ENCODE measurements at regions not wholly inside any gene's neighbourhood (a gene's known extent, or its start where the extent isn't known, plus 50 kb on each side); places are given as distances from the start of the nearest gene placed in this dataset.

DNA sequence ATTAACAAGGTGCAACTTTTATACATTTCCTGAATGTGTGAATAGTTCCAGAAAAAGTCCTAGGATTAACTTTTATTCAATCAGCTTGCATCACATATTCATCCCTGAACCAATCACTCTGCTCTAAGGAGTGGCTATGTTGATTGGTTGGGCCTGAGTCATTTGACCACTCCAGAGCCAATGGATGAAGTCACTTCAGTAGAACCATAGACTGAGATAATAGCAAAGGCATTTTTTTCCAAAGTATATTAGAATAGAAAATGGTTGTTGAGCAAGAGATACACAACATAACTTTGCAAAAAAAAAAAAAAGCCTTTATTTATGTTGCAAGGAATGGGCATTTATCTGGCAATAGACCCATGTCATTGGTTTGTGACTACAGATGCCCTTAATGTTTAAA lies 55.5 kb upstream of the AGTR1 start:
- no peak for DNase-seq
- intact Hi-C loops (cut with micrococcal nuclease), result no loop called here
- H3K36me3 Mint-ChIP-seq (ENCODE audit: low read depth), result no peaks in the 10 kb centered on the region

GRCh38 chr3:148642616-148643015 lies 55.1 kb upstream of the AGTR1 start:
- no peak overlapping the region for H3K4me3 Mint-ChIP-seq
- intact Hi-C loops (cut with micrococcal nuclease), result no loop called here
- DNase-seq, result no peak
- no peak overlapping the region for H3K27ac Mint-ChIP-seq
- no peaks in the 10 kb centered on the region for H3K9me3 Mint-ChIP-seq
- H3K4me1 Mint-ChIP-seq, result no peaks in the 10 kb centered on the region
- H3K27me3 Mint-ChIP-seq, result no peaks in the 10 kb centered on the region
- no peaks in the 10 kb centered on the region for H3K36me3 Mint-ChIP-seq (ENCODE audit: low read depth)

More for the DNA sequence above, 55.5 kb upstream of the AGTR1 start:
- H3K27me3 Mint-ChIP-seq, result no peaks in the 10 kb centered on the region
- no peaks in the 10 kb centered on the region for H3K9me3 Mint-ChIP-seq
- H3K4me1 Mint-ChIP-seq, result no peaks in the 10 kb centered on the region
- H3K4me3 Mint-ChIP-seq, result no peak overlapping the region
- no peak overlapping the region for H3K27ac Mint-ChIP-seq

DNA sequence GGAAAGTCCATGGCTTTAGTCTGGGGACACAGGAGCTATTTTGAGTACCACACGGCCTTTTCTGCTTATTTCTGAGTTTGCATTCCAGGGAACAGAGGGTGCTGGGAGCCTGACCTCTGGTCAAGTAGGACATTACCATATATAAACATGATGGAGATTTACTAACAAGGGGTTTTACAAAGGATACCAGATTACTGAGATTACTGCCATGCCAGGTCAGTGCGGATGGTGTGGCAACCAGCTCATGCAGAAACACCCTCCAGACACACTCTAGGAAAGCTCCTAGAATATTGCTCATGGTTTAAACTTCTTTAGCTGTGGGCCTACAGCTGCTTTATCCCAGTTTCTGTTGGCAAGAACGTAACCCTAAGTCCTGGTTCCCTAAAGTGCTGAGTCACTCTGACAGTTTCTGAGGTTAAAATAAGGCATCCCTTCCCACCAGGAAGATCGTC lies 54.3 kb upstream of the AGTR1 start:
- DNase-seq, result no peak
- no peak overlapping the region for H3K27ac Mint-ChIP-seq
- no peaks in the 10 kb centered on the region for H3K4me1 Mint-ChIP-seq
- H3K36me3 Mint-ChIP-seq (ENCODE audit: low read depth), result no peaks in the 10 kb centered on the region
- H3K4me3 Mint-ChIP-seq, result no peak overlapping the region
- intact Hi-C loops (cut with micrococcal nuclease), result no loop called here
- no peaks in the 10 kb centered on the region for H3K9me3 Mint-ChIP-seq
- H3K27me3 Mint-ChIP-seq, result no peaks in the 10 kb centered on the region

DNA sequence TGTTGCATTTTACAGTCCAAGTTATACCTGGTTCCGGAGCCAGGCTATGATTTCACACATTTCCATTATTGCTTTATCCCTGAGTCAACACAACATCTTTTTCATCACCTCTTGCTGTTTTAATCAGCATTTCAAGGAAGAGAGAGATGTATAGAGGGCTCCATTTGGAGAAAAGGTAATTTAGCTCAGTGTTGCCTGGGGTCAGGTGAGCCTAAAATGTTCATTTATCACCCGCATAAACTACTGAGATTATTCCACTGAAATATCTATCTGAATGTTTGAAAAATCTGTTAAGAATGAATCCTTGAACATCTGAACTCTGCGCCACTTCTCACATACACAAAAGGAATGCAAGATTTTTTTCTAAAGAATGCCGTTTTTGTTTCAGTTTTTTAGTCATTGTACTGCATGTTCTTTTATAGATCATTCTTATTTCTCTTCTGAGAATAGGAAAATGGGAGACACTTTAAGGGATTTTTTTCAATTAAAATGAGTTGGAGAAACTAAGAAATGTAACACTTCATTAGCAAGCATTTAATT lies 51.5 kb upstream of the AGTR1 start:
- Mint-ChIP-seq H3K27ac (no peak overlapping the region), H3K9me3 (no peaks in the 10 kb centered on the region), H3K4me1 (no peaks in the 10 kb centered on the region), H3K36me3 (ENCODE audit: low read depth) (no peaks in the 10 kb centered on the region), H3K27me3 (no peaks in the 10 kb centered on the region), H3K4me3 (no peak overlapping the region)
- no peak for DNase-seq
- intact Hi-C loops (cut with micrococcal nuclease), result no loop called here
